GM18505 (cell line): ENCODE measurements at regions not wholly inside any gene's neighbourhood (a gene's known extent, or its start where the extent isn't known, plus 50 kb on each side); places are given as distances from the start of the nearest gene placed in this dataset.

Source experiments
- ATAC-seq: cut with Tn5 transposase; IDR thresholded peaks from one replicate; pipeline ENCODE4 v1.9.1; 2021; ENCODE audit not compliant: unreplicated experiment
- POLR2A ChIP-seq: IDR thresholded peaks from 4 replicates; pipeline ENCODE4 v1.6.1; 2011; ENCODE audit warnings: borderline replicate concordance; ENCODE audit not compliant: insufficient read depth, insufficient read length; ENCODE audit errors: extremely low read depth

DNA sequence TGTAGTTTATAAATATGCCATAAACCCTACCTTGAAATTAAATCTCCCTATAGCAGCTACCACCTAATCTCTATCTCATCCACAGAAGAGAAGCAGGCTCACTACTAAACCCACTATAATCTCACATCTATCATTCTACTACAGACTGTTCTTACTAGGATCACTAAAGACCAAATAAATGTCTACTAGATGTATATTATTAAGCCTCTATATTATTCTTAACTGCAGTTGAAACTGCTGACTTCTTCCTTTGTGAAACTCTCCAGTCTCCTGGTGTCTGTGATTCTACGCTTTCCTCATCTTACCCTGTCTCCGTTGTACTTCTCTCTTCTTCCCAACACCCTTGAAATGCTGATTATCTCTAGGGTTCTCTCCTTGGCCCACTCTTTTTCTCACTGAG lies 1154.0 kb downstream of the IGSF11 start:
- ATAC-seq = no peak
- TF ChIP-seq POLR2A = no peak

DNA sequence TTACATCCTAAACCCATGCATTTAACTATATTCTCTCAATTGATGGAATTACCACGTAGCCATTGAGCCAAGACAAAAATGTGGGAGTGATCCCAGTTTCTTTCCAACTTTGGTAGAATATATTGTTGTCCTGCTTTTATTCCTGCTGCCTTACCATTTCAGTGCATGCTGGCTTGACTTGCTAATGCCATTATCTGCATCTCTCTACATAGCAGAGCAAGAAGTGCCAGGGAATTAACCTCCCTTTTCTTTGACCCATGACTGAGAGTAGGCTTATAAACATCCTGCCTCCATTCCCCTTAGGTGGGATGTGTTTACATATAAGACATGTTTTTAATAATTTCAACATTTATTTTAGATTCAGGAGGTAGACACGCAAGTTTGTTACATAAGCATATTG lies 1153.4 kb downstream of the IGSF11 start:
- no peak for TF ChIP-seq POLR2A
- no peak for ATAC-seq

- peak; percentile 65 for ATAC-seq
- TF ChIP-seq POLR2A = no peak
These were observed 1149.6 kb downstream of the IGSF11 start for GRCh38 chr3:117885011-117885441.

DNA sequence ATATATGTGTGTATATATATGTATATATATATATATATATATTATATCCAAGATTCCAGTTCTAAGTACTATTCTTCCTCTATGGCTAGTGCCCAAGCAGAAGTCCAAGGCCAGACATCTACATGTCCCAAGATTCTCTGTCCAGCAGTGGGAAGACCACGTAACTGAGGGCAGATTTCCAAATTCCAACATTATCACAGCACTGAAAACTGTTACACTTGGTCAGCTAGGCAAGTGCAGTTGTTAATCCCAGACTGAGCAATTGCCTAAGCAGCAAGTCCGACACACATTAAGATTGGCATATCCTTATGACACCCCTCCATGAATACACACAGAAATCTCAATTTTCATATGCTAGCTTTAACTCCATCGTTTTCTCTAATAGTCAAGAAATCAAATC lies 1148.5 kb downstream of the IGSF11 start:
- ATAC-seq = no peak
- TF ChIP-seq POLR2A = no peak

GRCh38 chr3:117887031-117887430 lies 1147.6 kb downstream of the IGSF11 start:
- ATAC-seq = no peak

DNA sequence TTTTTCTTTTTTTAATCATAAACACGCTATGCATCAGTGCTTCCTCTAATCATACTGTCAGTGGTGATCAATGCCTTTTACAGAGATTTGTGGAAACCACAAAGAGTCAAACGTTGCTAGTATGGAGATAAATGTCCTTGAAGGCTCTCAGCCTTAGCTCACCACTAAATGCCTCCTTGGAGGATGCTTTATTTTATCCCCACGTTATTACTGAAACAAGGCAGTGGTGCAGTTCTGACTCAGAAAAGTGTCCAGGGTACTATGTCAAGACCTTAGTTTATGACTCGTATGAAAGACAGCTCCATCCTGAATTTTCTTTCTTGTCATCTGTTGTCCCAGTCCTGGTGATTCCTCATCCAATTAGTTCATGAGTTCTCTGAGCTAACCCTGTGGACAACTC lies 1146.7 kb downstream of the IGSF11 start:
- no peak for ATAC-seq
- no peak for TF ChIP-seq POLR2A

More at GRCh38 chr3:117887031-117887430, 1147.6 kb downstream of the IGSF11 start:
- no peak for TF ChIP-seq POLR2A

- no peak for ATAC-seq
- no peak for TF ChIP-seq POLR2A
These were observed 1142.2 kb downstream of the IGSF11 start for GRCh38 chr3:117892431-117892841.

DNA sequence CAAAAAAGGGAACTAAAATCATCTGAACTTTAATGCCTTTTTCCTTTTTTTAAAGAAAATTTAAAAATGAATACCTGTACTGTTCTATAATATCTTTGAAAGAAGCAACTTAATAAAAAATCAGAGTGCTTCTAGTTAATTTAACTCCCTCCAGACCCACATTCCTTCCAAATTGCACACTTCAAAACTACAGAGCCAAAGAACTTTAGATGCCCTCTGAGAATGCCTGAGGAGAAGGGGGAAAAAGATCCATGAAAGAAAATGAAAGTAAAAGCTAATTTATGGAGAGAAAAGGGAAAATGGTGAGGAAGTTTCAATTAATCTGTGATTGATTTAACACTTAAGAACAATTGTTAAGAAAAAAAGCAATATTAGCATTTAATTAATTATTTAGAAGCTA lies 1141.6 kb downstream of the IGSF11 start:
- ATAC-seq = no peak
- TF ChIP-seq POLR2A = no peak

- no peak for ATAC-seq
These were observed 1141.0 kb downstream of the IGSF11 start for GRCh38 chr3:117893638-117894037.

DNA sequence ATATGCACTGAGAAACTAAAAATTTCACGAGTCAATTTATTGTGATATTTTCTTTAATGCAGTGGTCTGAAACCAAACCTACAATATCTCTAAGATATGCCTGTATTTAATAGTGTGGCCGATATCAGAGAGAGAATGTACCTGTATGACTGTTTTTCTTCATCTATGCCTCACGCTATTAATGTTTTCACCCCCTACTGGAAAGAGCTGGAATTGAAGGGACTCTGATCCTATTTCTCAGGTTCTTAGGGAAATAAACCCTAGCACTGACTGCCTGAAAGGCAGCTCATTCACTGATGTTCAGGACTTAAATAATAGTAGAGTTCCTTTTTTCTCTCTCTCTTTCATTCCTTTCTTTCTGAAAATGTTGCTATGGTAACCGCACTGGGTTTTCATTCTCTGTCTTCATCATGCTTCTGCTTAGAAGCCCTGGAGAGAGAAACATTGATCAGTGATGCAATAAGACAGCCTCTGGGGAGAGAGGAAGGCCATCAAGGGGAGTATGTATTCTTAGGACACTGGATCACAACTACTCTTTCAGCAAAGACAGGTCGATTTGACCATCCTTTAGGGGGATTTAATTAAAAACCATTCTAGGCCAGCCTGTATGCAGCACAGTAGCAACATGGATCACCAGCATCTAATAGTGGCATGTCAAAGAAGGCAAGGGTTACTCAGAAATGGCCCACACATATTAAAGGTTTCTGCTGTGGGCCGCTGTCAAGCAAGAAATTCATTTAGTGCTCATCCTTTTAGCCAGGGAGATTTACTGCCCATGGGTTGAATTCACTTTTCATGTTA lies 1135.7 kb downstream of the IGSF11 start:
- no peak for ATAC-seq

More at GRCh38 chr3:117893638-117894037, 1141.0 kb downstream of the IGSF11 start:
- TF ChIP-seq POLR2A = no peak

DNA sequence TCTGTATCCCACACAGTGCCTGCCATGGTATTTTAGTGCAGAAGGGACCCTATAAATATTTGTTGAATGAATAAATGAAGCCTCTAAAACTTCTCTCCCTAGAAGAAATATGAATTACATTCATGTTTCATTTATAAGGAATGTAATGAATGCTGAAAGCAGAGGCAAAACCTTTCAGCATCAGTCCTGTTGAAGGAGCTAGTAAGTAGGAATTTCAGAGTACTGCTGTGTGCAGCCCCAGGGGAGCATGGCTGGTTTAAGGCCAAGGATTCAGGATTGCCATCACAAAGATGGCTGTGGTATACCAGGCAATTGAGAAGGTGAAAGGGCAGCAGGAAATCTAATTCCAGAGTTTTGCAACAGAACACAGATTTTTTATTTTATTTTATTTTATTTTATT lies 1131.4 kb downstream of the IGSF11 start:
- no peak for TF ChIP-seq POLR2A
- no peak for ATAC-seq

More for the DNA sequence above, 1135.7 kb downstream of the IGSF11 start:
- no peak for TF ChIP-seq POLR2A

- ATAC-seq = no peak
- no peak for TF ChIP-seq POLR2A
These were observed 1123.7 kb downstream of the IGSF11 start for GRCh38 chr3:117910820-117911521.

GRCh38 chr3:117912352-117912751 lies 1122.3 kb downstream of the IGSF11 start:
- ATAC-seq = no peak
- TF ChIP-seq POLR2A = no peak
